Spleen (tissue), 7 donors: ENCODE measurements at regions not wholly inside any gene's neighbourhood (a gene's known extent, or its start where the extent isn't known, plus 50 kb on each side); places are given as distances from the start of the nearest gene placed in this dataset.

Experiments
- CTCF ChIP-seq, 11 experiments: fragments of 200-600 bp in 7 of 11; fragments of 450-650 bp in 4 of 11; sonication (generic) in 4 of 11; IDR thresholded peaks in 8 of 11; conservative IDR thresholded peaks in 3 of 11; 1 replicate in 7 of 11; 2 replicates in 4 of 11; pipeline versions ENCODE4 v1.4.0 to v1.8.0; 2016 to 2021; ENCODE audit warnings: antibody characterized with exemption in 11 of 11, inconsistent platforms in 4 of 11, mild to moderate bottlenecking in 1 of 11
- POLR2AphosphoS5 ChIP-seq, 3 donors: sonication (generic); formaldehyde crosslinking; IDR thresholded peaks; one replicate each; pipeline ENCODE4 v1.5.1; 2017; ENCODE audit warnings: antibody characterized with exemption in 3 of 3
- donor health status: DM: no; HTN: no; CAD: no; lungs with moderate emphysema.
- donor health status: DM: no; HTN: no; CAD: no.
- donor health status: DM: no; HTN: no; CAD: no.

GRCh38 chr7:69190025-69190424 is 408.2 kb upstream of the AUTS2 start:
- TF ChIP-seq CTCF (IDR thresholded peaks at IDR 0.05 in 8 of 11, conservative IDR thresholded peaks at IDR 0.05 in 3 of 11) (no peak), POLR2AphosphoS5 (IDR thresholded peaks at IDR 0.05) (no peak)
